ENCODE measurements at regions not wholly inside any gene's neighbourhood (a gene's known extent, or its start where the extent isn't known, plus 50 kb on each side); places are given as distances from the start of the nearest gene placed in this dataset.

GRCh38 chr3:43995547-43996378, 245.9 kb upstream of the TOPAZ1 start:
- peak overlapping the region; percentile 64 for H3K4me3 ChIP-seq (ENCODE audit: control insufficient read depth, low read depth, low read length)
- TF ChIP-seq CTCF (conservative IDR thresholded peaks at IDR 0.05; ENCODE audit: control insufficient read depth, insufficient read depth, low read depth, low read length), result no peak
- DNase-seq (ENCODE audit: low read depth), result no peak

DNA sequence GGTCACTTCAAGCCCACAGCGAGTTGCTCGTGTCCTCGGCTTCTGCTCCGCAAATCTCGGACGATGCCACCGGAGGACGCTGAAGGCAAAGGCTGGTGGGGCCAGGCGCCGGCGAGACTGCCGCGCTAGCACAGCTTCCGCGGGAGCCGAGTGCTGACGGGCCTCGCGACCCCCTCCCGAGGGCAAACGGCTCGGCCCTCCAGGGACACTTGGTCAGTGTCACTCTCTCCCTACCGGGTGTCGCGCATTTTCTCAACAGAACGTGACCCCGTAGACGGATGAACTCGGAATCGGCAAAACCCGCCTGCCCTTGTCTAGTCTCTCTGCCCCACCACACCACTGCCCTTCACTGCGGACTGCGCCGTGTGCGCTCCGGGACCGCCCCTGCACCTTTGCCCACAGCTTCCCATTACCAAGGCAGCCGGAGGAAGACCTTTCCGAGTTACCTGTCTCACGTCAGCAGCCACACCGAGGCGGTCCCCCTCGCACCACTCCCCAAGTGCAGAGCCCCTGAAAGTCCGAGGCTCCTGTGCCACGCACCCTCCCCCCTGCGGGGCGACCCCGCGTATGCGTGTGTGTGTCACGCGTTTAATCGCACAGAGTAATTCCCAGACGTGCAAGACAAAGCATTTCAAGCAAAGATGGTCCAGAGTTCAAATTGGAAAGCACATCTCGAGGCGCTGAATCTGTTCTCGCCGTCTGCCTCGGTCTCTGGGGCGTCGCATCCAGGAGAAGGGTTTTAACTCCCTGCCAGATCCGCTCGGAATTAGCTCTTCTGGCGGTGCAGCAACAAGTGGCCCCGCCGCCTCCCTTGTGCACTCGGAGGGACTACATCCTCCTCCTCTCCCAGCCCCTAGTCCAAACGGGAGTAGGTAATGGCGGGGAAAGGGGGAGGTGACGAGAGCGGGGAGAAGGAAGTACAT, 245.0 kb upstream of the TOPAZ1 start:
- peak; percentile 54 for DNase-seq (ENCODE audit: low read depth)
- peak; percentile 26 for TF ChIP-seq CTCF (conservative IDR thresholded peaks at IDR 0.05; ENCODE audit: control insufficient read depth, insufficient read depth, low read depth, low read length)
- peak overlapping the region; percentile 64 for H3K4me3 ChIP-seq (ENCODE audit: control insufficient read depth, low read depth, low read length)

GRCh38 chr3:43997316-43997715, 244.4 kb upstream of the TOPAZ1 start:
- H3K4me3 ChIP-seq (ENCODE audit: control insufficient read depth, low read depth, low read length), result peak overlapping the region; percentile 64
- DNase-seq (ENCODE audit: low read depth), result no peak
- no peak for TF ChIP-seq CTCF (conservative IDR thresholded peaks at IDR 0.05; ENCODE audit: control insufficient read depth, insufficient read depth, low read depth, low read length)

GRCh38 chr3:43997788-43998369, 243.8 kb upstream of the TOPAZ1 start:
- peak overlapping the region; percentile 64 for H3K4me3 ChIP-seq (ENCODE audit: control insufficient read depth, low read depth, low read length)
- no peak for TF ChIP-seq CTCF (conservative IDR thresholded peaks at IDR 0.05; ENCODE audit: control insufficient read depth, insufficient read depth, low read depth, low read length)

DNA sequence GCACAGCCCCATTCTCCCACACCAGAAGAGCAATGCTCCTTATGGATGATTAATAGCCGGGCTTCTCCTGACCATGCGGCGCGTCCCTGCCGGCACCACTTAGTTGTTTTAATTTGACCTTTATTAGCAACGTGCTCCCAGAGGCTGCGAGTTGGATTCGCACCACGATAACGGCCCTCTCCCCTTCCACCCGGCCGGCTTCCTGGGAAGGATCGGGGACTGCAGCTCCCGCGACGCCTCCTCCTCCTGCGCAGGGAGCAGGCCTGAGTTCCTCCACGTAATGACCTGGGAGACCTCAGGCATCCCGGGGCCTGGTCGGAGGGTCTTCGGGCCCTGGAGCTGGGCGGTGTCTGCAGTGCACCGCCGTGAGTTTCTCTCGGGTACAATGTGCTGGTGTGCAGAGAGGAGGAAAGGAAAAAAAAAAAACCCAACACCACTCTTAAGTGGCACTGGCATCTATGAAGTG, 243.3 kb upstream of the TOPAZ1 start:
- TF ChIP-seq CTCF (conservative IDR thresholded peaks at IDR 0.05; ENCODE audit: control insufficient read depth, insufficient read depth, low read depth, low read length), result no peak
- peak; percentile 25 for DNase-seq (ENCODE audit: low read depth)
- peak overlapping the region; percentile 64 for H3K4me3 ChIP-seq (ENCODE audit: control insufficient read depth, low read depth, low read length)

More at GRCh38 chr3:43997788-43998369, 243.8 kb upstream of the TOPAZ1 start:
- DNase-seq (ENCODE audit: low read depth), result peak; percentile 22
